Stimulated activated effector memory CD8-positive, alpha-beta T cell treated with anti-CD3 and anti-CD28 coated beads, Interleukin-12 subunit alpha, Interleukin-12 subunit beta, amount 100 ng/mL, for 72 hours (primary cell): ENCODE measurements at regions not wholly inside any gene's neighbourhood (a gene's known extent, or its start where the extent isn't known, plus 50 kb on each side); places are given as distances from the start of the nearest gene placed in this dataset.

Source experiments
- ATAC-seq: fragments of 150-1000 bp; cut with Tn5 transposase; 2 replicates; pipeline ENCODE4 v1.10.0; 2021
- DNase-seq, 2 donors: peaks; one replicate each; pipeline ENCODE4 v3.0.0; 2021 to 2022; ENCODE audit warnings: low spot score in 2 of 2
- H3K27ac Mint-ChIP-seq: one replicate; pipeline ENCODE4 v1.8.0; 2022; ENCODE audit warnings: mild to moderate bottlenecking, mixed read lengths
- H3K36me3 Mint-ChIP-seq: one replicate; pipeline ENCODE4 v1.8.0; 2022; ENCODE audit warnings: mild to moderate bottlenecking, mixed read lengths
- H3K4me1 Mint-ChIP-seq: one replicate; pipeline ENCODE4 v1.8.0; 2022; ENCODE audit warnings: mixed read lengths
- H3K4me3 Mint-ChIP-seq: one replicate; pipeline ENCODE4 v1.8.0; 2022; ENCODE audit warnings: mild to moderate bottlenecking, mixed read lengths
- H3K9me3 Mint-ChIP-seq: one replicate; pipeline ENCODE4 v1.8.0; 2022; ENCODE audit warnings: mixed read lengths

DNA sequence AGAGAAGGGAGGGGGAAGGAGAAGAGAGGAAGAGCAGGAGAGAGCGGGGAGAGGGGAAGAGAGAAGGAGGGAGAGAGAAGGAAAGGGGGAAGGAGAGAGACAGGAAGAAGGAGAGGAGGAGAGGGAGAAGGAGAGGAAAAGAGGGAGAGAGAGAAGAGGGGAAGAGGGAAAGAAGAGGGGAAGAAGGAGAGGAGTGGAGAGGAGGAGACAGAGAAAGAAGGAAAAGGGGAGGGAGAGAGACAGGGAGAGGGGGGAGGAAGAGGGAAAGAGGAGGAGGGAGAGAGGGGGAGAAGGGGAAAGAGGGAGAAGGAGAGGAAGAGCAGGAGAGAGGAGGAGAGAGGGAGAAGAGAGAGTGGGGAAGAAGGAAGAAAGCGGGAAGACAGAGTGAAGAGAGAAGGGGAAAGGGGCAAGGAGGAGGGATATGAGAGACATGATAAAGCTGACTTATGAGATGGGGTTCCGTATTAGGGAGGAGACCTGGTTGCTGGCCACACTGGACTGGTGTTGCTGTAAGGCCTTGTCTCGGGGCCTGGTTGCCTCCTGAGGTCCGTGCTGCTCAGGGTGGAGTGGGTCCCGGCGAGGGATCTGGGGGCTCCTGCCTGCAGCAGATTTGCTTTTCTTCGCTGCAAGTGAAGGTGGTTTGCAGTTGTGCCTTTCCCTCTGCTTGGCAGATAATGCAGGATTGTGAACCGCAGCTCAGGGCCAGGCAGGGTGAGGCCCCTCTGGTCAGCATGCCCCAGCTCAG, 139.5 kb downstream of the TEX29 start:
- no peak overlapping the region for H3K4me3 Mint-ChIP-seq
- DNase-seq (no peak), ATAC-seq (peak; percentile 20)
- H3K27ac Mint-ChIP-seq, result no peak overlapping the region
- no peaks in the 10 kb centered on the region for H3K4me1 Mint-ChIP-seq
- H3K9me3 Mint-ChIP-seq, result no peaks in the 10 kb centered on the region
- no peaks in the 10 kb centered on the region for H3K36me3 Mint-ChIP-seq

GRCh38 chr13:111460548-111461444, 140.4 kb downstream of the TEX29 start:
- Mint-ChIP-seq H3K9me3 (no peaks in the 10 kb centered on the region), H3K36me3 (no peaks in the 10 kb centered on the region), H3K27ac (no peak overlapping the region), H3K4me1 (no peaks in the 10 kb centered on the region), H3K4me3 (no peak overlapping the region)
- ATAC-seq (peak; percentile 42), DNase-seq (no peak)

DNA sequence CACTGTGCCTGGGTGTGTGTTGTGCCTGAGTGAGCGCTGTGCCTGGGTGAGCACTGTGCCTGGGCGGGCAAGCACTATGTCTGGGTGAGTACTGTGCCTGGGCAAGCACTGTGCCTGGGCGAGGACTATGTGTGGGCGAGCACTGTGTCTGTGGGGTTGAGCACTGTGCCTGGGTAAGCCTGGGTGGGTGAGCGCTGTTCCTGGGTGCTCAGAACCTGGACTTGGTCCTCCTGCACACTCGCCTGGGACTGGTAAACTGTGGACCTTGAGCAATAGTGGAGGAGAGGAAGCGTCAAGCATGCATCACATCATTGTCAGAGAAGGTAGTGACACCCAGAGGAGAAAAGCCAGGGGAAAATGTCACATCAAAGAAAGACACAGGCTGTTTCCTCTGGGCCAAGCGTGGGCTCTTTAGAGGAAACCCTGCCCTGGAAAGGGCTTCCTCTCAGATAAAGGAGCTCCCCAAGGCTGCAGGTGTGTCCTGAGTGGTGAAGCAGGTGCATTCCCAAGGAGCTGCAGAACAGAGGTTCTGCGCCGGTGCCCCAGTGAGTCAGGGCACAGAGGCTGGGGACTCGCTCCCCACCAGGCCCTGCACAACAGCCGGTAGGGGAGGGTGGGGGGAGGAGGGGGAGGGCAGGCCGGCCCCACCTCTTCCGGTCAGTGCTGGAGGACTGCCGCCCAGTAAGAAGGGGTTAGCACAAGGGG, 141.2 kb downstream of the TEX29 start:
- ATAC-seq (peak; percentile 27), DNase-seq (no peak)
- no peak overlapping the region for H3K27ac Mint-ChIP-seq
- no peaks in the 10 kb centered on the region for H3K36me3 Mint-ChIP-seq
- H3K4me1 Mint-ChIP-seq, result no peaks in the 10 kb centered on the region
- no peaks in the 10 kb centered on the region for H3K9me3 Mint-ChIP-seq
- H3K4me3 Mint-ChIP-seq, result no peak overlapping the region

- H3K36me3 Mint-ChIP-seq, result no peaks in the 10 kb centered on the region
- no peaks in the 10 kb centered on the region for H3K4me1 Mint-ChIP-seq
- H3K27ac Mint-ChIP-seq, result no peak overlapping the region
- H3K4me3 Mint-ChIP-seq, result no peak overlapping the region
- DNase-seq (no peak), ATAC-seq (no peak)
- no peaks in the 10 kb centered on the region for H3K9me3 Mint-ChIP-seq
These were observed 141.9 kb downstream of the TEX29 start for GRCh38 chr13:111462221-111462764.

DNA sequence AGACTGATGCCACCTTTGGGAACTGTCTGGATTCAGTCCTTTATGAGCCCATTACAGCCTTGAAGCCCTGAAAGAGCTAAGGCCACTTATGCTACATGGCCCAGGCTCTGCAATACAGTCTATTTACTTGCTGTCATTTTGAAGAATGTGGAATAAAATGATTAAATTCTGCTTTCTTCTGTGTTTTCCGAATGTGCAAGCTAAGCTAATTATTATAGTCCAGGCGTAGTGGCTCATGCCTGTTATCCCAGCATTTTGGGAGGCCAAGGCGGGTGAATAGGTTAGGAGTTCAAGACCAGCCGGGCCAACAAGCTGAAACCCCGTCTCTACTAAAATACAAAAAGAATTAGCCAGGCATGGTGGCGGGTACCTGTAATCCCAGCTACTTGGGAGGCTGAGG, 142.5 kb downstream of the TEX29 start:
- H3K36me3 Mint-ChIP-seq, result no peaks in the 10 kb centered on the region
- ATAC-seq, result no peak
- H3K4me1 Mint-ChIP-seq, result no peaks in the 10 kb centered on the region
- no peak overlapping the region for H3K4me3 Mint-ChIP-seq
- H3K27ac Mint-ChIP-seq, result no peak overlapping the region
- no peaks in the 10 kb centered on the region for H3K9me3 Mint-ChIP-seq
- no peak for DNase-seq

DNA sequence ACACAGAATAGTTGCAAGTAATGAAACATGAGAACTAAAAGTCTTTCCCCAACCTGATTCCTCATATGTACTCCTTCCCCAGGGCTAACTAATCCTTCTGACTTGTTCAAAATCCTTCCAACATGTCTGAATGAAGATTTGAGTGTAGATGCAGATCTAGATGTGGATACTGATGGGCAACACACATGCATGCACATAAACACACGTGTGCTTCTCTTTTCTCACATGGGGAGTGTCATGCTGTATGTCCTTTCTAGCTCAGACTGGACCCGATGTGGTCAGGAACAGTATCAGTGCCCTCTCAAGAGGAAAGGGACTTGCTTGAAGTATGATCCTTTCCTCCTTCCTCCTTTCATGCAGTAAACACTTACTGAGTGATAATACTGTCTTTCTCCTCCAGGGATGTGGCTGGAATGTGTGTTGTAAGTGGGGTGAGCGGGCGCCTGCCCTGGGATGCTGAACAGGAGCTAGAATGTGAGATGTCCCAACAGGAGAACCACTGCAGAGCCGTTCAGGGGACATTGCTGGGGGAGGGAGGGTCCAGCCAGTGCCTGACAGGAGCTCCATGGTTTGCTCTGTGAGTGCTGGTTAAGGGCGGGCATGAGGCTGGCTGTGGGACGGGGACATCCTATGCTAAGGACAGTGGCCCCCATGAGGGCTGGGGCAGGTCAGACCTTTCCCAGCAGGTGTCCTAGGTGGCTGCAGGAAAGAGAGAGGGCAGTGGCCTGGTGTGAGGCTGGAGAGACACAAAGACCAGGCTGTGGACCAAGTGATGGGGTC, 146.9 kb downstream of the TEX29 start:
- ATAC-seq, result no peak

GRCh38 chr13:111468037-111468959, 147.9 kb downstream of the TEX29 start:
- no peaks in the 10 kb centered on the region for H3K4me1 Mint-ChIP-seq
- DNase-seq, result no peak
- H3K36me3 Mint-ChIP-seq, result no peaks in the 10 kb centered on the region
- no peak overlapping the region for H3K4me3 Mint-ChIP-seq
- no peaks in the 10 kb centered on the region for H3K9me3 Mint-ChIP-seq
- ATAC-seq, result peak; percentile 29
- H3K27ac Mint-ChIP-seq, result no peak overlapping the region

More for the DNA sequence above, 146.9 kb downstream of the TEX29 start:
- Mint-ChIP-seq H3K9me3 (no peaks in the 10 kb centered on the region), H3K4me1 (no peaks in the 10 kb centered on the region), H3K4me3 (no peak overlapping the region), H3K27ac (no peak overlapping the region), H3K36me3 (no peaks in the 10 kb centered on the region)
- DNase-seq, result no peak

DNA sequence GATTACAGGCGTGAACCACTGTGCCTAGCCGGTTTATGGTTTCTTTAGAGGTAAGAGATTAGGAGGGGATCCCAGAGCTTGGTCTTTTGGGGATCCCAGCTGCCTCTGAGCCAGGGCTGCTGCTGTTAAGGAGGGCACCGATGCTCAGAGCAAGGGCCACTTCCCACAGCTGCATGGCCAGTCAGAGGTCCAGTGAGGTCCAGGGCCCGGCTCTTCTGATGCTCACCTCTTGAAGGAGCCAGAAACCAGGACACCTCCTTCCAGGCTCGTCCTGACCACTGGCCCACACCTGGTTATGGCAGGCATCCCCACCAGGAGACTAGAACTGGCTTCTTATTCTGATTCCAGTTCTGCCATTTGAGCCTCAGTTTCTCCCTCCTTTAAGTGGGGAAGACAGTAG, 149.0 kb downstream of the TEX29 start:
- DNase-seq, result no peak
- Mint-ChIP-seq H3K4me3 (no peak overlapping the region), H3K36me3 (no peaks in the 10 kb centered on the region), H3K27ac (no peak overlapping the region), H3K4me1 (no peaks in the 10 kb centered on the region), H3K9me3 (no peaks in the 10 kb centered on the region)
- no peak for ATAC-seq

- Mint-ChIP-seq H3K27ac (no peak overlapping the region), H3K4me3 (no peak overlapping the region), H3K4me1 (no peaks in the 10 kb centered on the region), H3K36me3 (no peaks in the 10 kb centered on the region), H3K9me3 (no peaks in the 10 kb centered on the region)
- DNase-seq (no peak), ATAC-seq (no peak)
These were observed 149.6 kb downstream of the TEX29 start for GRCh38 chr13:111469916-111470506.

DNA sequence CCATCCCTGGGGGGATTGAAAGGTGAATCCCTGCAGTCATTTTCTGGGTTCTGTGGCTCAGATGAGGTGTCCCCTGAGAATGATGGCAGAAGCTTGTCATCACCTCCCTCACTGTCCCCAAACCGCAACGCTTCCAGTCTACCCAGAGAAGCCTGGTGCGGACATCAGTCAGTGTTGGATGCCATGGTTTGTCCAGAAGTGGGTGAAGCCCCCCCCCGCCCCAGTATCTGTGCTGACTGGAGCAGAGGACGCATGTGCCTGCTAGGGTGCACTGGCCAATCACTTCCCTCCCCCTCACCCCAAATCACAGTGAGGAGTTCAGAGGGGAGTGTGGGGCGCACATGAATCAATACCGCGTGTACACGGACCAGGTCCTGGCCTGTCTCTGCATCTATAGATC, 150.5 kb downstream of the TEX29 start:
- no peaks in the 10 kb centered on the region for H3K4me1 Mint-ChIP-seq
- ATAC-seq (no peak), DNase-seq (no peak)
- no peak overlapping the region for H3K4me3 Mint-ChIP-seq
- no peaks in the 10 kb centered on the region for H3K36me3 Mint-ChIP-seq
- no peaks in the 10 kb centered on the region for H3K9me3 Mint-ChIP-seq
- no peak overlapping the region for H3K27ac Mint-ChIP-seq

DNA sequence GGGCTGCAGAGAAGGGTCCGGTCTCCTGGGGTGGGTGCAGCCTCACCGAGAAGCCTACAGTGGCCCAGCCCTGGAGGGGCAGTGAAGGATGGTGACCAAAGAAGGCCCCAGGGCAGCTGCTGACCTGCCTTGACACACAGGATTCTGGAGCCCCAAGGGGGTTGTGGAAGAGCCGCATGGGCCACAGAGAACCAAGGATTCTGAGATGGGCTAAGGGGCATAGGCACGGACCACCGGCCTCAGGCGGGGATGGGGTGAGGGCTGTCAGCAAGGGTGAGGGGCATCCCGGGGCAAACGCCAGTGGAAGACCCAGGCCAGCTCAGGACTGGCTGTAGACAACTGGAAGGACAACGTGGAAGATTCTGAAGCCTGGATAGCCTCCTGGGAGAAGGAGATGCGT, 151.6 kb downstream of the TEX29 start:
- no peaks in the 10 kb centered on the region for H3K4me1 Mint-ChIP-seq
- no peaks in the 10 kb centered on the region for H3K9me3 Mint-ChIP-seq
- no peak overlapping the region for H3K4me3 Mint-ChIP-seq
- DNase-seq (no peak), ATAC-seq (no peak)
- H3K27ac Mint-ChIP-seq, result no peak overlapping the region
- no peaks in the 10 kb centered on the region for H3K36me3 Mint-ChIP-seq

DNA sequence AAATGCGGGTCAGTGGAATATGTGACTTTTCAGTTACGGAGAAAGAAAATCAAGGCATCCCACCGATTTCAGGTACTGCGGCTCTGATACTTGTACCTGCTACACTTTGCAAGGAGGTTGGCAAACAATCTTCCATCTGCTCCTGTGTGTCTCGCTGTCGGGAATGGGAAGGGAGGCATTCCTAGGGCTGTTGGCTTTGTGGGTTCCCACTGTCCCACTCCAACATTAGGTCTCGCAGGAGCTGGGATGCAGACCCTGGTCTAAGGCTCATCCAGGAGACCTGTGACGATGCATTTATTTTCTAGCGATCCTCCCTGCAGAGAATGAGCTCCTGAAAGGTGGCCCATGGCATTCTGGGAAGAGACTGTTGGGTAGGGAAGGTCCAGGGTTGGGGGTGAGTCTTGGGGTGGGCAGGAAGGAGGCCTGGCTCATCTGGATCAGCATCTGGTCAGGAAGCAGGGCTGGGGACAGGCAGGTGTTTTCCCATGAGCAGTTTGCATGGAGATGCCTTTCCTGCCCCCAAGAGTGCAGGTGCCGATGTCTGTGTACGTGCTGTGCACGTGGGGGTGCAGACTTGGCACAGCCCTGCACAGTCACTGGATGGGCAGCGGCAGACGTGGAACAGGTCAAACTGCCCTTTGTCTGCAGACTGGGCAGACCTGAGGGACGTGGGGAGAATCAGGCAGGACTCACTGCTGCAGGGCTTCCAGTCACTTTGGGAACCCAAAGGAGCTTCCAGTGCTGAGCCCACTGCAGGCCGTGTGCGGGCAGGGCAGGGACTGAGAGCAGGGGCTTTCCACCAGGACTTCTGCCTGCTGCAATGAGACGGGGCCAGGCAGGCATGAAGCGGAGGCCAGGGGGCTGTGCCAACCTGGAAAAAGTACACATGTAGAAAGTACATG, 152.4 kb downstream of the TEX29 start:
- H3K4me3 Mint-ChIP-seq, result no peak overlapping the region
- no peak for ATAC-seq
- H3K27ac Mint-ChIP-seq, result no peak overlapping the region
- H3K9me3 Mint-ChIP-seq, result no peaks in the 10 kb centered on the region
- no peaks in the 10 kb centered on the region for H3K36me3 Mint-ChIP-seq
- no peak for DNase-seq
- H3K4me1 Mint-ChIP-seq, result no peaks in the 10 kb centered on the region
